CD4-positive, alpha-beta T cell treated with Interleukin-21 for 1 hour (primary cell): ENCODE measurements at regions not wholly inside any gene's neighbourhood (a gene's known extent, or its start where the extent isn't known, plus 50 kb on each side); places are given as distances from the start of the nearest gene placed in this dataset.
"Not testable (repeated sequence)": the region's sequence is repeated elsewhere in the genome, so short reads cannot be mapped to it uniquely, and the experiment has no call there.

Experiments
- DNase-seq: peaks from one replicate; pipeline ENCODE4 v3.0.0-alpha.2; 2020

DNA sequence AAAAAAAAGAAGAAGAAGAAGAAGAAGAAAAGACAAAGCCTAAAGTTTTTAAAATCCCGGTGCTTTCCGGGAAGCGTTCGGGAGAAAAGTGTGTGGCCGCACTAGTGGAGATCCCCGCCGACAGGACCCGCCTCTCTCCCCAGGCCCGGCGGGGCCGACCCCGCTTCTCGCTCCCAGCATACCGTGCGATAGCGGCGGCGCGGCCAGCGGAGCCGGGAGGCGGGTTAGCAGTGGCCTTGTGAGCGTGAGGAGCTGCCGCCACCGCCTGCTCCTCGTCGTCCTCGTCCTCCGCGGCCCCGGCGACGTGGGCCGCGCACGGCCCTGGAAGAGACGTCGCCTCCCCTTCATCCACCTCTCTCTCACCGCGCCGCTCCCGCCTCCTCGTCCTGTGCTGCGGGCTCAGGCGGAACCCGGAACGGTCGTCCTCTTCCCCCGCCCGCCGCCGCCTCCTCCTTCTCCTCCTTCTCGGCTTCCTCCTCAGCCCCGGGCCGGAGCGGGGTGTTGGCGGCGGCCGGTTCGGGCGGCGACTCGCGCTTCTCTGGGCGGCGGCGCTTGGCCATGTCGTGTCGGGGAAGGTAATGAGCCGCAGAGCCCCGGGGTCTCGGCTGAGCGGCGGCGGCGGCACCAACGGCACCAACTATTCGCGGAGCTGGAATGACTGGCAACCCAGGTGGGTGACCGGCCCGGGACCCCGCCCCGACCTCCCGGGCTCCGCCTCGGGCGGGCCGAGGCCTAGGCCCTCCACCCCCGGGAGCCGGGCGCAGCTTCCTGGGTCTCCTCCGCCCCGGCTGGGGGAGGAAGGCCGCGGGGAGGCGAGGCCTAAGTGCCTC lies 62.6 kb upstream of the CDR2 start:
- peak; percentile 65 for DNase-seq

DNA sequence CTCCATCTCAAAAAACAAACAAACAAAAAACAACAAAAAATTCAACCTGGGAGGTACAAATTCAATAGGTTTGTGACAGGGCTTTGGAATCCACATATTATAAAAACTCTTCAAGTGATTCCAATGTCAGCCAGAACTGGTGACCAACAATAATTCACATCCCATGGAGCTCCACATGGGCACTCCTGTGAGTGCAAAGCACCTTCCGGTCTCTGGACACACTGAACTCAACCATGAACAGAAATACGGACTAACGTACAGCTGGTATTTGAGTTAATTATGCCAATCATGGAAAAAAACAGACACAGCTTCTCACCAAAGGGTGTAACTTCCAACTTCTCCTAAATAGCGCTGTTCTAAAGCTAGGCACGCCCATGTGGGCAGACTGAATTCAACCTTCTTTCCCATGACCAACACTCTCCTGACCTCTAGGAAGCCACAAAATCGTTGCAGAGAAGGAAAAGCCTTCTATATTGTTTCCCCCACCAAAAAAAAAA lies 62.0 kb upstream of the CDR2 start:
- not testable (repeated sequence) for DNase-seq

DNA sequence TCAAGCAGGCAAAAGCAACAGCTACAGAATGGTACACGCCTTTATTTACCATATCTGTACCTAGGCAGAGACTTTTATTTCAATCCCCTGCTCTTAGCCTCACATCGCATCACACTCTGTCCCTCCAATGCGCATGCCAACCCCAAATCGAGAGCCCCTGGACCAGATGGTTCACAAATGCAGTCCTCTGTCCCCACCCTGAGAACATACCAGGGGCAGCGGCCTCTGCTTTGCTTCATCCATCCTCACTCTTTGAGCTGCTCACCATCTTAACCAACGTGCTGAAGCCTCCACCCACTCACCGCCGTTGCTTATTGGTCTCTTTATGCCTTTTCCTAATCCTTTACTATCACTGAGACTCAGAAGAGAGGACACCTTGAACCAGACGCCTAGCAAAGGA lies 56.9 kb upstream of the CDR2 start:
- not testable (repeated sequence) for DNase-seq

DNA sequence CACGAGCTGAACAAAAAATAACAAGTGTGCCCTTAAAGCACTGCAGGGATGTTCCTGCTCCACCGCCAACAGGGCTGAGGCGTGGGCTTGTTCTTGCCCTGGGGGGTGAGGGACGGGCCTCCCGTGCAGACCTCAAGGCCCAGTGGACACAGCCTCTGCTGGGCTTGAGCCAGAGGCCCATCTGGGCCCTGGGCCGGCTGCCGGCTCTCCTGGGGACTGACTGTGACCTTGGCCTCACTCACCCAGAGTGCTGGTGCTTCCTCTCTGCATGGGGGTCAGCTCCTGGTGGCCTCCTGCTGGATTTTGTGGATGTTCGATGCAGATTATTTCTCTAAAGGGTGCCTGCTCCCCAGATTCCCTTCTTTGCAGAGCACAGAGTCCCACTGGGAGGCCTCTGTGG lies 54.2 kb upstream of the CDR2 start:
- DNase-seq, result no peak

DNA sequence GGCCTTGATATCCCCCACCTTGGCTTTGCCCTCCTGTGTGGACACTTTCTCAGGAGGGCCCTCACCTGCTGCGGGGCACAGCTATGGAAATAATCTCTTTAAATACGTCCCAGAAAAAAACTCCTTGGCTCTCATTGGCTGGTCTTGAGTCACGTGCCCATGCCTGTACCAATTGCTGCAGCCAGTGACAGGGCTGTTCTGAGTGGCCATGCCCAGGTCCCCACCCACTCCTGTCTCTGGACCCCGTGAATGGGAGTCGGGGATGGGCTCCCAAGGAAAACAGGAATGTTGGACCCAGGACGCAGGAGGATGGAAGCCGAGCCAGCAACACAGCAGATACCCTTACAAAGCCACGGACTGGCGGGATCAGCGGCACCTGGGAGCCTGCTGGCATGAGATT lies 53.1 kb upstream of the CDR2 start:
- DNase-seq, result no peak

DNA sequence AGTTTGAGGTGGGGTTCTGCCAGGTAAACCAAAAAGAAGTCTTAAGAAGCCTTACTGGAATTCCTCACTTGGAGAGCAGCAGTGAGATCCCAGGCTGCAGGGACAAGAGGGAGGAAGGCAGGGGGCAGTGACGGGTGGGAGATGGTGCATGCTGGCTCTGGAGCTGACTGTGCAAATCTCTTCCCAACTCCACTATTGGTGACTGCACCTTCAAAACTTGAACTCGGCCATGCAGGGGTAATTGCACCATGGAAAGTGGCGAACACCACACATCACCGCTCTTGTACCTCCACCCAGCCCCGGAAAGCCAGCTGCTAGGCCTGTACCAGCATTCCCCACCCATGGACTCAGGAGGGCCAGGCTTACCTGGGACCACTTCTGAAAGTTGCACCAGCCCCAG lies 51.4 kb upstream of the CDR2 start:
- DNase-seq, result no peak

DNA sequence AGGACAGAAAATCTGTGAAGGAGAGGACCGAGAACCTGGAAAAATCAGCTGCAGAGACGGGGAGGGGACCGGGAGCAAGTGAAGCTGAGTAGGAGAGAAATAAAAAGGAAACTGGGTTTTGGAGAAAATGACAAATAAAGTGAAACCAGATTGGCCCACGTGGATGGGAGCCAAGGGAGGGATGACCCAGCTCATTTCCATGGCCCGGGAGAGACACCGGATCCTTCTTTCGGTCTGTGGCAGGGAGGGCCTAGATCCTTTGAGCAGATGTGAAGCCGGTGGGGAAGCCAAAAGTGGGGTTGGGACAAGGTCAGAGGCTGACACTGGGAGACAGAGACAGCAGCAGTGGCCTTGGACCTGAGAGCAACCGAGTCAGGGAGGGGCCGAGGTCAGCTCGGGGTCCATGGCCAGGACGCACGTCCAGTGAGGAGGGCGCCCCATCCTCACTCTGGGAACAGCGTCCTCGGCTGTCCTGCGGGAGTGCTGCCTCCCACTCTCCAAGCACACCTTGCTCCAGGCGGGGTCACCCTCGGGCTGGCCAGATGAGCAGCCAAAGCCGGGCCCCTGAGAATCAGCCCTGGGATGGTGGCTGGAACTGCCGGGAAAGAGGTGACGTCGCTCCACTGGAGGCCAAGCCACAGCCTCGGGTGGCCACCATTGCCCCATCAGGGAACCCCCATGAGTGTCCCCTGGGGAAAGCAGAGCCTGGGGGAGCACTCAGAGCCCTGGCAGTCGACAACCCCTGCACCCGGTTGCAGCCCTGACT lies 50.8 kb upstream of the CDR2 start:
- DNase-seq, result no peak

DNA sequence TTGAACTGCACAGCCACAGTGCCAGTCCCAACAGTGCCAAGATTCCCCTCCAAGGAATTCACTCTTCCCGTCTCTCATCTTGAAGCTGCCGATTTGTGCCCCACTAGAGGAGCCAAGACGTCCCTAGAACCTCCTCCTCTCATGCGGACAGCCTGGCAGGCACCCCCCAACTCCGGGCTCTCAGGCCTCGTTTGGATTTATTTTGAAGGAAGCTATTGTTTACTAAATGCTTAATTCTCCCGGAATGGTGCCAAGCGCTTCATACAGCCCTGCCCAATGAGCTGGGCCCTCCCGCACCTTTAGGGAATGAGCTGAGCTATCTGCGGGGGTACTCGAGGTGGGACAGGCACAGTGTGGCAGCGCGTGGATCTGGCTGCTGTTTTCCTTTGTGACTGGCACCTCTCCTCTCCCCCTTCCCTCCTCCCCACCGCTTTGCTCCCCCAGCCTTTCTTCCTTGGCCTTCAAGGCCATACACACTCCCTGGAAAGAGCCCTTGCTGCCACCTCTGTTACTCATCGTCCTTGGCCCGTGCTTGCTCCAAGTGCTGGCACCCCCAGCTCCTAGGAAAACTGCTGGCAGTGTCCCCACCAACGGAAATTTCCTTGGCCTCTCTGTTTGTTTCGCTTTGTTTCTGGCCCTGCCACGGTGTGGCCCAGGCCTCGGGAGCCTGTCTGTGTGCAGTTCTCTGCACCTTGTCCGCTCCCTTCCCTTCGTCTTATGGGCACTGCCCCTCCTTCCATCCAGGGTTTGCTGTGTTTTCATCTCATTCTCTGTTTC lies 49.9 kb upstream of the CDR2 start:
- DNase-seq, result no peak
